ENCODE measurements at regions not wholly inside any gene's neighbourhood (a gene's known extent, or its start where the extent isn't known, plus 50 kb on each side); places are given as distances from the start of the nearest gene placed in this dataset.
"Not testable (repeated sequence)": the region's sequence is repeated elsewhere in the genome, so short reads cannot be mapped to it uniquely, and the experiment has no call there.

- Histone ChIP-seq H3K27me3 (ENCODE audit: control insufficient read depth, insufficient read depth, low read length) (no peaks in the 10 kb centered on the region), H3K4me3 (ENCODE audit: low read depth, low read length) (no peak overlapping the region), H3K36me3 (ENCODE audit: control insufficient read depth, insufficient read depth, low read length) (no peaks in the 10 kb centered on the region)
- TF ChIP-seq CTCF (IDR thresholded peaks at IDR 0.05; ENCODE audit: insufficient read depth, low read depth, low read length): no peak
- ChIA-PET POLR2A (no interaction called here), CTCF (interaction anchor here (0.6 to 0.9 kb wide), 2 partner anchors 10 to 253 kb away, joined by 3 read pairs; no protein-coding TSS in a partner anchor)
- DNase-seq (ENCODE audit: low read depth): no peak
Measured at GRCh38 chr20:48039514-48039913, 254.2 kb upstream of the SULF2 start.

- H3K27me3 ChIP-seq (ENCODE audit: control insufficient read depth, insufficient read depth, low read length): no peaks in the 10 kb centered on the region
- H3K4me3 ChIP-seq (ENCODE audit: low read depth, low read length): no peak overlapping the region
- H3K36me3 ChIP-seq (ENCODE audit: control insufficient read depth, insufficient read depth, low read length): no peaks in the 10 kb centered on the region
- ChIA-PET POLR2A (no interaction called here), CTCF (no interaction called here)
- no peak for DNase-seq (ENCODE audit: low read depth)
- TF ChIP-seq CTCF (IDR thresholded peaks at IDR 0.05; ENCODE audit: insufficient read depth, low read depth, low read length): no peak
Measured at GRCh38 chr20:48038713-48039112, 253.4 kb upstream of the SULF2 start.

- H3K4me3 ChIP-seq (ENCODE audit: low read depth, low read length); H3K36me3 ChIP-seq (ENCODE audit: control insufficient read depth, insufficient read depth, low read length); H3K27me3 ChIP-seq (ENCODE audit: control insufficient read depth, insufficient read depth, low read length); POLR2A ChIA-PET; DNase-seq (ENCODE audit: low read depth): not testable (repeated sequence)
- CTCF ChIA-PET: interaction anchor here (0.8 kb wide), 1 partner anchor 9 kb away, joined by 3 read pairs; no protein-coding TSS in a partner anchor
Measured at GRCh38 chr20:48037798-48038197, 252.5 kb upstream of the SULF2 start.

- Histone ChIP-seq H3K36me3 (ENCODE audit: control insufficient read depth, insufficient read depth, low read length) (no peaks in the 10 kb centered on the region), H3K4me3 (ENCODE audit: low read depth, low read length) (no peak overlapping the region), H3K27me3 (ENCODE audit: control insufficient read depth, insufficient read depth, low read length) (no peaks in the 10 kb centered on the region)
- ChIA-PET POLR2A (no interaction called here), CTCF (no interaction called here)
- TF ChIP-seq CTCF (IDR thresholded peaks at IDR 0.05; ENCODE audit: insufficient read depth, low read depth, low read length): no peak
- no peak for DNase-seq (ENCODE audit: low read depth)
Measured at GRCh38 chr20:48035961-48036731, 250.9 kb upstream of the SULF2 start.

- H3K4me3 ChIP-seq (ENCODE audit: low read depth, low read length): no peak overlapping the region
- no peak for DNase-seq (ENCODE audit: low read depth)
- CTCF ChIA-PET: no interaction called here
- no peaks in the 10 kb centered on the region for H3K36me3 ChIP-seq (ENCODE audit: control insufficient read depth, insufficient read depth, low read length)
- POLR2A ChIA-PET: no interaction called here
- no peaks in the 10 kb centered on the region; the same call in 1 of the 2 replicates for H3K27me3 ChIP-seq (ENCODE audit: control insufficient read depth, insufficient read depth, low read length)
- TF ChIP-seq CTCF (IDR thresholded peaks at IDR 0.05; ENCODE audit: insufficient read depth, low read depth, low read length): no peak
Measured at GRCh38 chr20:48034751-48035150, 249.5 kb upstream of the SULF2 start.

GRCh38 chr20:48033005-48033404, 247.7 kb upstream of the SULF2 start:
- DNase-seq (ENCODE audit: low read depth); POLR2A ChIA-PET; H3K36me3 ChIP-seq (ENCODE audit: control insufficient read depth, insufficient read depth, low read length); CTCF ChIA-PET; H3K27me3 ChIP-seq (ENCODE audit: control insufficient read depth, insufficient read depth, low read length); H3K4me3 ChIP-seq (ENCODE audit: low read depth, low read length): not testable (repeated sequence)
